ENCODE measurements at regions not wholly inside any gene's neighbourhood (a gene's known extent, or its start where the extent isn't known, plus 50 kb on each side); places are given as distances from the start of the nearest gene placed in this dataset.

- no peak for TF ChIP-seq CTCF (IDR thresholded peaks at IDR 0.05)
- no peak for TF ChIP-seq ZFX (IDR thresholded peaks at IDR 0.05; ENCODE audit: borderline replicate concordance)
Observed at GRCh38 chr16:54627616-54628015, 303.0 kb upstream of the IRX5 start.
